Osteoblast (primary cell): ENCODE measurements at regions not wholly inside any gene's neighbourhood (a gene's known extent, or its start where the extent isn't known, plus 50 kb on each side); places are given as distances from the start of the nearest gene placed in this dataset.

Source experiments
- DNase-seq: peaks from one replicate; pipeline ENCODE4 v3.0.0; 2011; ENCODE audit warnings: low spot score, mixed read lengths; ENCODE audit not compliant: insufficient read length; ENCODE audit errors: missing footprints
- H2AFZ ChIP-seq: 2 replicates; pipeline ENCODE4 v1.6.0; 2011; ENCODE audit warnings: mild to moderate bottlenecking, low read length
- H3K27ac ChIP-seq: 2 replicates; pipeline ENCODE4 v1.5.1; 2011; ENCODE audit warnings: mild to moderate bottlenecking, low read depth, low read length, moderate library complexity
- H3K27me3 ChIP-seq: 2 replicates; pipeline ENCODE4 v1.6.0; 2012; ENCODE audit warnings: mild to moderate bottlenecking, control low read depth, inconsistent platforms, low read length, moderate library complexity; ENCODE audit not compliant: insufficient read depth
- H3K36me3 ChIP-seq: 2 replicates; pipeline ENCODE4 v1.5.1; 2011; ENCODE audit warnings: mild to moderate bottlenecking, low read length, control low read depth, moderate library complexity; ENCODE audit not compliant: insufficient read depth
- H3K4me1 ChIP-seq: 2 replicates; pipeline ENCODE4 v1.5.1; 2011; ENCODE audit warnings: mild to moderate bottlenecking, low read length, control low read depth, moderate library complexity; ENCODE audit not compliant: insufficient read depth
- H3K4me2 ChIP-seq: 2 replicates; pipeline ENCODE4 v1.6.0; 2011; ENCODE audit warnings: mild to moderate bottlenecking, low read length; ENCODE audit not compliant: insufficient read depth
- H3K4me3 ChIP-seq: fragments of 200-600 bp; sonication (generic); 3 replicates; pipeline ENCODE4 v1.5.1; 2012; ENCODE audit warnings: mild to moderate bottlenecking, low read length, inconsistent platforms; ENCODE audit not compliant: insufficient read depth
- H3K79me2 ChIP-seq: 2 replicates; pipeline ENCODE4 v1.6.0; 2012; ENCODE audit warnings: mild to moderate bottlenecking, low read length, control low read depth, inconsistent platforms; ENCODE audit not compliant: insufficient read depth
- H3K9me3 ChIP-seq: 2 replicates; pipeline ENCODE4 v1.5.1; 2011; ENCODE audit warnings: low read depth, low read length, control low read depth
- H4K20me1 ChIP-seq: 2 replicates; pipeline ENCODE4 v1.6.0; 2012; ENCODE audit warnings: mild to moderate bottlenecking, low read length, control low read depth; ENCODE audit not compliant: insufficient read depth
- CTCF ChIP-seq: IDR thresholded peaks from 2 replicates; pipeline ENCODE4 v1.5.1; 2011; ENCODE audit warnings: mild to moderate bottlenecking, low read depth, low read length, moderate library complexity; ENCODE audit errors: extremely low read depth

GRCh38 chr6:156045401-156046267 lies 590.0 kb upstream of the NOX3 start:
- Histone ChIP-seq H3K4me3 (no peak overlapping the region), H3K9me3 (no peaks in the 10 kb centered on the region), H3K27me3 (no peaks in the 10 kb centered on the region), H4K20me1 (no peaks in the 10 kb centered on the region), H3K79me2 (no peaks in the 10 kb centered on the region), H3K4me1 (no peaks in the 10 kb centered on the region), H3K4me2 (no peak overlapping the region), H3K36me3 (no peaks in the 10 kb centered on the region), H3K27ac (no peak overlapping the region), H2AFZ (no peak overlapping the region)
- no peak for TF ChIP-seq CTCF
- no peak for DNase-seq

DNA sequence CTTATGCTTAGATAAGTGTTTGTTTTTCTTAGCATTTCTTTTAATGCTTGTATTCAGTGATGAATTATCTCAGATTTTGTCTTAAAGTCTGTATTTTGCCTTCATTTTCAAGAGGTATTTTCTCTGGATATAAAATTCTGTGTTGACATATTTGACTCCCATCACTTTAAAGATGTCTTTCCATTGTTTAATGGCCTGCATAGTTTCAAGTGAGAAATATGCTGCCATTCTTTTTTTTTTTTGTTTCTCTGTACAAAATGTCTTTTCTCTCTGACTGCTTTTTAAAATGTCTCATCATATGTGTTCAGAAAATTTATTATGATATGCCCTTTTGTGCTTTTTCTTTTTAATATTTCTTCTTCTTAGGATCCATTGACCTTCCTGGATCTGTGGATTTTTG lies 578.0 kb upstream of the NOX3 start:
- Histone ChIP-seq H3K4me2 (no peak overlapping the region), H3K27ac (no peak overlapping the region), H4K20me1 (no peaks in the 10 kb centered on the region), H3K79me2 (no peaks in the 10 kb centered on the region), H3K4me3 (no peak overlapping the region), H3K27me3 (no peaks in the 10 kb centered on the region), H3K36me3 (no peaks in the 10 kb centered on the region), H3K4me1 (no peaks in the 10 kb centered on the region), H3K9me3 (peaks cover 3% of the 10 kb centered on the region), H2AFZ (no peak overlapping the region)
- no peak for TF ChIP-seq CTCF
- no peak for DNase-seq

GRCh38 chr6:156031516-156031915 lies 575.9 kb upstream of the NOX3 start:
- TF ChIP-seq CTCF, result no peak
- Histone ChIP-seq H3K4me1 (no peaks in the 10 kb centered on the region), H4K20me1 (no peaks in the 10 kb centered on the region), H3K79me2 (no peaks in the 10 kb centered on the region), H3K27me3 (no peaks in the 10 kb centered on the region), H3K4me3 (no peak overlapping the region), H3K4me2 (no peak overlapping the region), H2AFZ (no peak overlapping the region), H3K27ac (no peak overlapping the region), H3K9me3 (peaks cover 3% of the 10 kb centered on the region), H3K36me3 (no peaks in the 10 kb centered on the region)
- DNase-seq, result no peak

GRCh38 chr6:156030053-156030452 lies 574.4 kb upstream of the NOX3 start:
- H4K20me1 ChIP-seq, result no peaks in the 10 kb centered on the region
- H3K27ac ChIP-seq, result no peak overlapping the region
- H3K27me3 ChIP-seq, result no peaks in the 10 kb centered on the region
- TF ChIP-seq CTCF, result no peak
- H2AFZ ChIP-seq, result no peak overlapping the region
- H3K36me3 ChIP-seq, result no peaks in the 10 kb centered on the region
- H3K4me3 ChIP-seq, result no peak overlapping the region
- H3K4me1 ChIP-seq, result no peaks in the 10 kb centered on the region
- no peak for DNase-seq
- no peak overlapping the region for H3K4me2 ChIP-seq
- H3K79me2 ChIP-seq, result no peaks in the 10 kb centered on the region
- peaks cover 7% of the 10 kb centered on the region for H3K9me3 ChIP-seq
